Cardiac muscle cell (in vitro differentiated cells and primary cell): ENCODE measurements at regions not wholly inside any gene's neighbourhood (a gene's known extent, or its start where the extent isn't known, plus 50 kb on each side); places are given as distances from the start of the nearest gene placed in this dataset.
A peak's percentile ranks its signal among the peaks of the same experiment; 100 is the strongest.

Experiments used
- DNase-seq, 2 donors: peaks; one replicate each; pipeline versions ENCODE4 v3.0.0 to v3.0.0-alpha.2; 2010 to 2017; ENCODE audit warnings: low read depth in 1 of 2, low spot score in 1 of 2
- H3K27ac ChIP-seq: fragments of 200-600 bp; sonication (generic); 2 replicates; pipeline ENCODE4 v1.5.1; 2016
- H3K27me3 ChIP-seq: fragments of 200-600 bp; sonication (generic); 2 replicates; pipeline ENCODE4 v1.6.0; 2016; ENCODE audit warnings: control low read depth
- H3K36me3 ChIP-seq: fragments of 200-600 bp; sonication (generic); 2 replicates; pipeline ENCODE4 v1.5.1; 2016; ENCODE audit warnings: control low read depth
- H3K4me1 ChIP-seq: fragments of 200-600 bp; sonication (generic); 2 replicates; pipeline ENCODE4 v1.8.1; 2017; ENCODE audit warnings: low read depth, mild to moderate bottlenecking, mixed run types
- H3K4me3 ChIP-seq: fragments of 200-600 bp; sonication (generic); 2 replicates; pipeline ENCODE4 v1.5.1; 2016; ENCODE audit warnings: mild to moderate bottlenecking
- H3K9me3 ChIP-seq: fragments of 200-600 bp; sonication (generic); 2 replicates; pipeline ENCODE4 v1.5.1; 2017; ENCODE audit warnings: low read depth, mild to moderate bottlenecking, control low read depth
- TF ChIP-seq, protein P1 (sequence below): IDR thresholded peaks from 2 replicates; pipeline ENCODE4 v1.5.1; 2012; ENCODE audit warnings: low read depth, mild to moderate bottlenecking, low read length

DNA sequence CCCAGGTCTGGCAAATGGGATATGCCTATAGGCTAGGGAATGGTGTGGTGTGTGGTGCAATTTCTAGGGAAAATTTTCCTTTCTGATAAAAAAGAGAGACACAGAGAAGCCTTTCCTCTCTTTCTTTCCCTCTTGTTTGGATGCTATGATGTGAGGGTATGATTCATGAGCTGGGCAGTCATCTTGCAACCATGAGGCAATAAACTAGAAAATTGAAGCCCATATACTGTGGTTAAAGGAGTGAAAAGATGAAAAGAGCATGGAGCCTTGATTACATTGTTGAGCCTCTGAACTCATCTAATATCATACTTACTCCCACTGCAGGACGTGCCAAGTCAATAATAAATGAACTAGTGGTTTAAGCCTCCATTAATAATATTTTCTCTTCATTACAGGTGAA lies 215.6 kb downstream of the HAUS1 start:
- Histone ChIP-seq H3K4me3 (no peak overlapping the region), H3K36me3 (no peaks in the 10 kb centered on the region), H3K4me1 (peaks cover 24% of the 10 kb centered on the region), H3K9me3 (no peaks in the 10 kb centered on the region), H3K27me3 (no peaks in the 10 kb centered on the region), H3K27ac (no peak overlapping the region)
- peak in 1 of 2 donors; percentile 30 for DNase-seq
- TF ChIP-seq, protein P1, sequence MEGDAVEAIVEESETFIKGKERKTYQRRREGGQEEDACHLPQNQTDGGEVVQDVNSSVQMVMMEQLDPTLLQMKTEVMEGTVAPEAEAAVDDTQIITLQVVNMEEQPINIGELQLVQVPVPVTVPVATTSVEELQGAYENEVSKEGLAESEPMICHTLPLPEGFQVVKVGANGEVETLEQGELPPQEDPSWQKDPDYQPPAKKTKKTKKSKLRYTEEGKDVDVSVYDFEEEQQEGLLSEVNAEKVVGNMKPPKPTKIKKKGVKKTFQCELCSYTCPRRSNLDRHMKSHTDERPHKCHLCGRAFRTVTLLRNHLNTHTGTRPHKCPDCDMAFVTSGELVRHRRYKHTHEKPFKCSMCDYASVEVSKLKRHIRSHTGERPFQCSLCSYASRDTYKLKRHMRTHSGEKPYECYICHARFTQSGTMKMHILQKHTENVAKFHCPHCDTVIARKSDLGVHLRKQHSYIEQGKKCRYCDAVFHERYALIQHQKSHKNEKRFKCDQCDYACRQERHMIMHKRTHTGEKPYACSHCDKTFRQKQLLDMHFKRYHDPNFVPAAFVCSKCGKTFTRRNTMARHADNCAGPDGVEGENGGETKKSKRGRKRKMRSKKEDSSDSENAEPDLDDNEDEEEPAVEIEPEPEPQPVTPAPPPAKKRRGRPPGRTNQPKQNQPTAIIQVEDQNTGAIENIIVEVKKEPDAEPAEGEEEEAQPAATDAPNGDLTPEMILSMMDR: no peak

GRCh38 chr18:46320297-46320696 lies 216.1 kb downstream of the HAUS1 start:
- H3K4me1 ChIP-seq: peaks cover 24% of the 10 kb centered on the region
- H3K4me3 ChIP-seq: no peak overlapping the region
- H3K27ac ChIP-seq: no peak overlapping the region
- TF ChIP-seq, protein P1: no peak
- H3K9me3 ChIP-seq: no peaks in the 10 kb centered on the region
- H3K27me3 ChIP-seq: no peaks in the 10 kb centered on the region
- no peaks in the 10 kb centered on the region for H3K36me3 ChIP-seq
- no peak for DNase-seq

- H3K27me3 ChIP-seq: no peaks in the 10 kb centered on the region
- TF ChIP-seq, protein P1: no peak
- DNase-seq: peak in 1 of 2 donors; percentile 65
- H3K36me3 ChIP-seq: no peaks in the 10 kb centered on the region
- H3K4me3 ChIP-seq: no peak overlapping the region
- H3K9me3 ChIP-seq: no peaks in the 10 kb centered on the region
- H3K27ac ChIP-seq: peak overlapping the region; percentile 81
- peaks cover 24% of the 10 kb centered on the region for H3K4me1 ChIP-seq
Observed at GRCh38 chr18:46320928-46321711, 216.9 kb downstream of the HAUS1 start.

DNA sequence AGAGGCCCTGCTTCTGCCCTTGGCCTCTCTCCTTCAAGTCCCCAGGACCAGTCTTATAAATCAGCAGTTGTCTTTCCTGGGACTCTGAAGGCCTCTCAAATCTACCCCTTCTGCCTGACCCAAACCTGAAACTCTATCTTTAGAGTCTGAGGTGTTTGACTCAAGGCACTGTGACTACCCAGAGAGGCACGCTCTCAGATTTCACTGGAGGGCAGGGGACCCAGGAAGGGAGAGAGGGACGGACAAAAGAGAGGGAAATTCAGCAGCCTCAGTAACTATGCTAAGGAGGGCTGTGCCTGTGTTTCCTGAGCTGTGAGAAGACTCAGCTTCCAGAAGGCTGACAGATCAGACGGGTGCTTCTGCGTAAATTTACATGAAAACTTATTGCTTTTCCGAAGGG lies 217.8 kb downstream of the HAUS1 start:
- TF ChIP-seq, protein P1: no peak
- Histone ChIP-seq H3K27ac (peak overlapping the region; percentile 81), H3K9me3 (no peaks in the 10 kb centered on the region), H3K27me3 (no peaks in the 10 kb centered on the region), H3K4me3 (no peak overlapping the region), H3K4me1 (peaks cover 24% of the 10 kb centered on the region), H3K36me3 (no peaks in the 10 kb centered on the region)
- DNase-seq: peak in 1 of 2 donors; percentile 63

DNA sequence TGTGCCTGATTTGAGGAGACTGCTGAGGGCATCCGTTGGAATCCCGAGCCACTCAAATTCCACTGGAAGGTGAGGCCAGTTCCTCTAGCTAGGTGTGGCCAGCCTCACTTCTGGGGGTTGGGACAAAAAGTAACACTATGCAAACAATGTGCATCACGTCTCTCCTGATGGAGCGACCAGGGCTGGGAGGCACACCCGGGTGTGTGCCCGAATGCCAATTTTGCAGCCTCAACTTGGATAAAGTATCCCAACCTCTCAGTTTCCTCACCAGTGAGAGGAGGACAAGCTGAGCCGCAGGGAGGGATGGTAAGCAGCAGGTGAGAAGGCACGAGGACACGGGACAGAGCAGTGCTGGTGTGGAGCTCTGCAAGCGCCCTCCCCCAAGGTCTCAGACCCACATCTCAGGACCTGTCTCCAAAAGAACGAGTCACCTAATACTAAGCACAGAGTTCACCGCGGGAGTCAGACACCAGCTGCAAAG lies 218.3 kb downstream of the HAUS1 start:
- TF ChIP-seq, protein P1: no peak
- peak overlapping the region; percentile 81 for H3K27ac ChIP-seq
- H3K27me3 ChIP-seq: no peaks in the 10 kb centered on the region
- no peak for DNase-seq
- peaks cover 24% of the 10 kb centered on the region for H3K4me1 ChIP-seq
- H3K4me3 ChIP-seq: no peak overlapping the region
- H3K36me3 ChIP-seq: no peaks in the 10 kb centered on the region
- no peaks in the 10 kb centered on the region for H3K9me3 ChIP-seq
